CD1c-positive myeloid dendritic cell (primary cell): ENCODE measurements at regions not wholly inside any gene's neighbourhood (a gene's known extent, or its start where the extent isn't known, plus 50 kb on each side); places are given as distances from the start of the nearest gene placed in this dataset.

Source experiments
- DNase-seq: peaks from one replicate; pipeline ENCODE4 v3.0.0-alpha.2; 2016; ENCODE audit errors: extremely low spot score

DNA sequence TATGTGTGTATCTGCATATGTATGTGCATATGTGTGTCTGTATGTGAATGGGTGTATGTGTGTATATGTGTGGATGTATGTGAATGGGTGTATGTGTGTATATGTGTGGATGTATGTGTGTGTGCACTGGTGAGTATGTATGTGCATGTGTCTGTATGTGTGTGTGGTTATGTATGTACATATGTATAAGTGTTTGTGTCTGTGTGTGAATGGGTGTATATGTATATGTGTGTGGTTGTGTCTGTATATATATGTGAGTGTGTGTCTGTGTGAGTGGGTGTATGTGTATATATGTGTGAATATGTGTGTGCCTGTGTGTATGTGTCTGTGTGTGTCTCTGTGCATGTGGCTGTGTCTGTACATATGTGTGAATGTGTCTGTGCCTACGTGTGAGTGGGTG lies 748.4 kb upstream of the HS6ST1 start:
- DNase-seq: no peak

DNA sequence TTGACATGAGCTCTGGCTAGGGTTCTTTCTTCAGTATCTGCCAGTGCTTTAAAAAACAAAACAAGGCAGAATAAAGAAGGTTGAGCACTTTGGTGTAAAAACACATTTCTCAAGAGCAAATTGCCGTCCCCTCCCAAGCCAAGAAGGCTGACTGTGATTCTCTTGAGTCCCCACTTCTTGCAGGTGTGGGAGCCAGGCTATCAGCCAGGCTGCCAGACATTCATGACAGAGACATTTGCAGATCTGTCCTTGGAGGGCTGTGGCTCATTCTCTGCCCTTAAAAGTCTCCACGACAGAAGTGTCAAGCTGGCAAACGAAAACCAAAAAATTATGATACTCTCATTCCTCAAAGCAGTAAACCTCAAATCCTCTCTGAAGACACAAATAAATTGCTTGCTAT lies 749.3 kb upstream of the HS6ST1 start:
- no peak for DNase-seq

DNA sequence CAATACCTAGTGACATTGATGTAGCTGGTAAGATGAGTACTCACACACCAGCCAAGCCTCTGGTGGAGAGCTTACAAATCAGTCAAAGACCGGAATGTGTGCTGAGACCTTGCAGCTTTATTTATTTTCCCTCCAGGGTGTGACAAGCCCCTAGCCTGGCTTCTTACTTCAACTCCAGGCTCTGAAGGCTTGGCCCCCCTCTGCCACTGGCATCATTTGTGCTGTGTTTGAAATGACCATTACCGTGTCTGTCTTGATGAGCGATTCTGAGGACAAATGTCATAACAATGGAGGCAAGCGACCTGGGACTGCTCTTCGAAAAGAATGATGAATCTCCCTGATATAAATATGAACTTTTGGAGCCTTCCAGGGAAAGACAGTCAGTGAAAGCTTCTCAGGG lies 749.9 kb upstream of the HS6ST1 start:
- no peak for DNase-seq

DNA sequence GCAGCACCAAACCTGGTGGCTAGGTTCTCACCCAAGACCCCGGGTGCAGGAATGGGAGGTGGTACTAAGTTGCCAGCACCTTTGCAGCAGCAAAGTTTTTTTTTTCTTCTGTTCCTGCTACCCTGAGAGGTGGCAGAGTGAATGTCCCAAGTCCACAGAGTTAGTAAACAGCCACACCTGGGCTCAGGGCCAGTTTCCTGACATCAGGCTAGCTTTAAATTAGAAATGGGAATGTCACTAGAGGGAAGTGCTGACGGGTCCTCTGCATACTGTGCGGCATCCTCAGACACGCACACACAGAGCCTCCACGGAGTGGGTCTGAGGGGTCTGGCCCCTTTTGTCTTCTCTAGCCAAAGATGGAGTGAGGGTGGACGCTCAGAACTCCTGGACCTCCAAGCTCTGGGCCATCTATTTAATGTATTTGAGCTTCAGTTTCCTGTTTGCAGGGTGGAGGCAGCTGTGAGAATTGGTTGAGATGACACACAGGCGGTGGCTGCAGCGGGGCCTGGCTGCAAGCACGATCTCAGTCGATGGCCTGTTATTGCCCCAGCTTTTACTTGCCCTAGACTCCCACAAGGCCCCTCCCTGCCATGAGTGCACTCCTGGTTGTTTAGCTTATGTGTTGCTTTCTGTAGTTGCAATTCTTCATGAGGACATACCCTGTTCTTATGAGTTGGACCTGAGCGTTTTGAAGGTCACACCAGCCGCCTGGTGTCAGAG lies 751.4 kb upstream of the HS6ST1 start:
- DNase-seq: no peak

DNA sequence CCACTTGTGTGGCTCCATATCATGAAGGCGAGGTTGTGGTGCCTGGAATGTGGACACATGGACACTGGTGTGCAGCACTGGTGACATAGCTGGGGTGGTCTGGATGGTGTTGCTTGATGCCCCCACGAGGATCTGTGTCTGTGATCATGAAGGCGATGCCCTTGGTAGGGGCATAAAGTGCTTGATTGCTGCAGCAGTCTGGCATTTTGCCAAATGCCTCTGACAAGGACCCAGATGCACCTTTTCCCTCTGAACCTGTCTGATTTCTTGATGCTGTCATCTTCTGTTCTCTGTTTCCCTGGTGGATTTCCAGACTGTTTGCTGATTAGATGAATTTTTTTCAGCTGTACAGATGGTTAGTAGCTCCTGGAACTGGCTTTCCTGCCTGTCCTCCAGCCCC lies 752.0 kb upstream of the HS6ST1 start:
- DNase-seq: no peak

DNA sequence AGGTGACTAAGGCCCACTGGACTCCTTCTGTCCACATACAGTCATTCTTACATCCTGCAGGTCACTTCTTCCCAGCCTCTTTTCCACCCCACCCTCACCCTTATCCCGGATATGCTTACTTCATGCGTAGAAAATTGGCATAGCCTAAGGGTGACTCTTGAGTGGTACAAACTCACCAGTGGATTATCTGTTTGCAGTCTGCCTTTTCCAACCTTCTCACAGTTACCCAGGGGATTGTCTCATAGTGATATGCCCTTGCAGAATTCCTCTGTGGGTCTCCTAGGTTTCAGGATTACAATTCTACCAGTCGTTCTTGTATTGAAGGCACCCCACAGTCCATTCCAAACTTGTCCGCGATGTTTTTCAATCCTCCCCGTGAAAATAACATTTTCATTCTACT lies 752.9 kb upstream of the HS6ST1 start:
- DNase-seq: no peak

DNA sequence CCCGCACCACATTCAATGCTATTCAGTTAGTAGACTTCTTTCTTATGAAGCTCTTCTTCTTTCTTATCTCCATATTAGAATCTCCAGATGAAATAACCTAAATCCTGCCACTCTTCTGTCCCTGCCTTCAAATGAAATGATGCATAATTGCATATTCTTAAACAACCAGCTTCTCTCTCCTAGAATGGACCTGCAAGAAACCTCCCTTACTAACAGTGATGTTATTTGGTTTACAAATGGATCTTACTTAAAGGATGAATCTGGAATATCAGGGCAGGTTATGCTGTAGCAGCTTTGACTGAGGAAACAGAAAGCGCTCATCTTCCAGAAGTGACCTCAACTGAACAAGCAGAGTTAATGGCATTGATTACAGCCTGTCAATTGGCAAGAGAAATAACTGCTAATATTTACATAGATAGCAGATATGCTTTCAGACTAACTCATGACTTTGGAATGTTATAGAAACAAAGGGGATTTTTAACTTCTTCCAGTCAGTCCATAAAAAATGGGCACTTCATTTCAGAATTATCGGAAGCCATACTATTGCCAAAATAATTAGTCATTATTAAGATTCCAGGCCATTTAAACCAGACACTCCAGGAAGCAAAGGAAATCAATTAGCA lies 755.7 kb upstream of the HS6ST1 start:
- no peak for DNase-seq

DNA sequence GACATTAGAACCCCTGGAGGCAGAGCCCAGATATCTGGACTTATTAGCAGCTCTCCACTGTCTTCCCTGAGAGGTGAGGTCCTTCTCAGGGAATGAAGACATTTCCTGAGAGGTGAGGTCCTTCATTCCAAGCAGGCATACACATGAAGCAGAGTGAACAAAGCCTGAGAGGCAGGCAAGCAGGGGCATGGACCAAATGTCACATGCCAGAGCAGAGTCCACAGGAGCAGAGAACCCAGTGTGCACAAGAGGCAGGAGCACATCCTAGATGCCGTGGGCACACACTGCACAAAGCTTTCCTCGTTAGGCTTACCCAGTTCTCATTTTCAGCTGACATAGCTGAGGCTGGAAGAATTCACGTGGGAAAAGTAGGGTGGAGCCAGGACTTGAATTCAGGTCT lies 759.9 kb upstream of the HS6ST1 start:
- DNase-seq: no peak

DNA sequence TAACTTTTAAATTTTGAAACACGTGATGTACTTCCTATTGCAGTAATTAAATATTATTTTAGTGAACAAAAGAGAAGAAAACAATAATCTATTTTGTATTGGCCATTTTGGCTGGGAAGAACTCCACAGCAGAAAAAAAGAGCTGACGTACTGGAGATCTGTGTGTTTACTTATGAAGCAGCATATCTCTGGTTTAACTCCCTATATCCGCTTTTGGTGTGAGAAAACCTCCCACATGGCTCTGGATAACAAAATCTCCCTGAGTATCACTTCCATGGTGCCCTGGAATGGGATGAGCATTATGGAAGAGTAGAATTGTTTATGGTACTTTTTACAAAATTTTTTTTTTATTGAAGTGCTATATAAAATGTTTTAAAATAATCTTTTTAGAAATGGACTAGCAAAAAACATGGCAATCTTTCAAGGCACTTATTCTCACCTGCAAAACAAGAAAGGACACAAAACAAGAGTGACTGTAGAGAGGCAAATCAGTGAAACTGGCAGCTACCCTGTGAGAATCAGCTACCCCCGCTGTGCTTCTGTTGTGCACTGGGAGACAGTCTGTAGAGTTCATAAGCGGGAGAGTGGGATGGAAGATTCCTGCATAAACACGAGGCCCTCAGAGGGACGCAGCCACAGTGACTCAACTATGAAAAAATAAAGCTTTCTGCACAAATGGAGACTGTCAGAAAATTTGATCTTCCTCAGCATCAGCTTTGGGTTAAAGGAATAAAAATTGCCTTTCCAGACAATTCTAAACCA lies 762.2 kb upstream of the HS6ST1 start:
- no peak for DNase-seq

DNA sequence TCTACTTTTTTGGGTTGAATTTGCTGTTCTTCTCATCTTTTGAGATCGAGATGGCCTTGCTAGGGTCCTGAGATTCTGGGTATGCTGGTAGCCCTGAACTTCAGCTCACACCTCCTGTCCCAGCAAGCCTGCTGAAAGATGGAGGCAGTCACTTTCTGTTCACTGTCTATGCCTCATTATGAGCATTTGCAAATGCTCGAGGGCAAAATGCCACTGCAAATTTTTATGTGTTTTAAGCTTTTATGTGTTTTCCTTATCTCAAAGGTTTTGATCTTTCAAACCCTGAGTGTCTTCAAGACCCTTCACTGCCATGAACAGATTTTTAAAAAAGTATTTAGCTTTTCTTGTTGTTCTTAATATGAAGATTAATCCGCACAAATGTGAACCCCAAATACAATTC lies 766.7 kb upstream of the HS6ST1 start:
- no peak for DNase-seq

DNA sequence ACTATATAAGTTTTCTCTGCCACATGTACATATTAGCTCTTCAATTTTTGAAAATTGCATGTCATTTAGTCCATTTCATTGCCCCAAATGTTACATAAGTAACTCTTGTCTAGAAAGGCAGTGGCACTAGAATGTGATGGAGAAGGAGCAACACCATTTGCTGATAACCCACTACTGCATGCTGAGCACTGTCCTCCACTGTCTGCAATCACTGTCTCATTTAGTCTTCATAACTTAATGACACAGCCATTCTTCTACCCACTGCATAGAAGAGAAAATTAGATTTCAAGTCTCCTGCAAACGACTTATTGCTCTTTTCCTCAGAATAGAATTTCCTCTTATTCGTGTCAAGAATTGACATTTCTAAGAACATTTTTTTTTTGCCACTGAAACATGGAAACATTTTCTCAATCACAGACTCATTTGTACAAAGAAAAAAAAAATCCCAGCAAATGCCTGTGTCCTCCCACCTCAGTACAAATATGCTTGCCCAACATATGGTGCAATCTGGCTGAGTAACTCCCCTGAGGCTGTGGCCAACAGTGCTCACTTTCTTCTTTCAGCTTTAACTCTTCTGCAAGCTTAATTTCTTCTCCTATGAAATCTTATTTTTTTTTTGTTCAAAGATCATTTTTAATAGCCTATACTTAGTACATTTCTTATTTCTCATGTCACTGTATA lies 768.6 kb upstream of the HS6ST1 start:
- no peak for DNase-seq

DNA sequence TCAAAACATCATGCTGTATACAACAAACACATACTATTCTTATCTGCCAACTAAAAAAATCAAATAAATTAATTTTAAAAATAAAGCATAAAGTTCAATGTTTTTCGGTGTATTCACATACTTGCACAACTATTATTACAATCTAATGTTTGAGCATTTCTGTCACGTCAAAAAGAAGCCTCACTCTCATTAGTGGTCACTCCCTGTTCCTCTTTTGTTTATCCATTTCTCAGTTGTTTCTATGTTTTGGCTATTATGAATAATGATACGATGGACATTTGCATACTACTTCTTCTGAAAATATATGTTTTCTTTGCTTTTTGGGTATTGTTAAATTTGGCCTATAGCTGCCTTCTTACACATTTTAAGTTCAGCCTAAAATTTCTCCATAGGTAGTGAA lies 773.0 kb upstream of the HS6ST1 start:
- DNase-seq: no peak

DNA sequence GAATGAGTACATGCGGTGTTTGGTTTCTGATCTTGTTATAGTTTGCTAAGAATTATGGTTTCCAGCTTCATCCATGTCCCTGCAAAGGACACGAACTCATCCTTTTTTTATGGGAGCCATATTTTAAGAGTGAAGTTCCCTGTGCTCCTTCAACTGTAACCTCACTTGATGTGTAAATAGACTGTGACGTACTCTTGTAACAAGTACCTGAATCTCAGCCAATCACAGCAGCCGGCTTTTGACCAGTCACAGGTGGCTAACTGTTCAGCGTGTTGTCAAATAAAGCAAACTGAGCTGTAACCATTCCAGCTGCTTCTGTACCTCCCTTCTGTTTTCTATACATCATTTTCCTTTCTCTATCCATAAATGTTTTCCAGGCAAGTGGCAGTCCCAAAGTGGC lies 774.3 kb upstream of the HS6ST1 start:
- DNase-seq: no peak

DNA sequence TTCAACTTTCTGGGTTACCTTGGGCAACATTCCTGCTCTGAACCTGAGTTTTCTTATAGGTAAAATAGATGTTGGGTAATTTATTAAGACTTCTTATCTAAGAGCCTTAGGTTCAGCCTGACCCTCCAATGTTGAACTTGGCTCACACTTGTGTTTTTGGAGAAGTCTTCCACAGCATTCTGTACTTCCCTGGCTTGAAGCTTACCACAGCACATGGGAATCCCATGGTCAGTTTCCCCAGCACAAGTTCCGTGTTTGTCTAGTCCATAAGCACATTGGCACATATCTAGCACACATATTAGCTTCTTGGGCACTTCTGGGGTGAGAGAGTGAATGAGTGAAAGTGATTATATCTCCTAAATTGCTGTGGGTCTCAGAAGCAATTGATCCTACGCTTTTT lies 782.5 kb upstream of the HS6ST1 start:
- no peak for DNase-seq

DNA sequence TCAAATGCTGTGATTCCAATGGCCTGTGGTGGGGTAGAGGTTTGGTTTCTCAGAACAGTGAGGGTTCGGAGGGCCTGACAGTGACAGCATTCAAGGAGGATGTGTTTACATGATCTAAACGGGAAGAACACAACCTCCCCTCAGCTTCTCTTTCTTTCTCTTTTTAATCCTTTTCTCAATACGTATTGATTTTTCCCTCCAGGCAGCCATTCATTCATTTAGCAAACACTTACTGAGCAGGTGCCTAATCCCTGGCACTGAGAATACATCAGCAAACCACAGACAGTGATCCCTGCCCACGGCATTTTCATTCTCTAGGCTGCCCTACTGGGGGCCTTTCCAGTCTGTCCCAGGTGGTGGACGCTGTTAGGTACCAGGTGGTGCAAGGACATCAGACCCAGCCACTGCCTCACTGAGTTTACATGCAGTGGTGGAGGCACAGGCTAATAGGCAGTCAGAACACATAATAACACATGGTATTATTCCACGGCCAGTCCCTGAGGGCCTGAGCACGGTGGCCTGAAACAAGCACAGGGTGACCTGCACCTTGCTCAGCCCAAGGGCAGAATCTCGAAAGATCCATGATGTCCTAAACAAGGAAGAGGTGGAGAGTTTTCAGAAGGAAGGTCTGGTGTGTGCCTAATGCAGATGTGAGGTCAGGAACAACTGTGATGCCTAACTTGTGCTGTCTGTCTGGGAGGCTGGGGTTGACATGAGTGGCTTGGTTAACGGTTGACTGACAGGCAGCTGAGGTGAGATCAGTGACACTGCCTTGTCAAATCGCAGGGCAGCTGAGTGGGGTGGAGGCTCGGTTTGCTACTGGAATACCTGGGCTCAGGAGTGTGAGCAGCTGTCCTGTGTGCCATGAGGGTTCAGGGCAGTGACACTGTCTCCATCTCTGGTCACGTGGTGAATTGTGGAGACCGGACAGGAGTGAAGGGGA lies 785.5 kb upstream of the HS6ST1 start:
- no peak for DNase-seq

DNA sequence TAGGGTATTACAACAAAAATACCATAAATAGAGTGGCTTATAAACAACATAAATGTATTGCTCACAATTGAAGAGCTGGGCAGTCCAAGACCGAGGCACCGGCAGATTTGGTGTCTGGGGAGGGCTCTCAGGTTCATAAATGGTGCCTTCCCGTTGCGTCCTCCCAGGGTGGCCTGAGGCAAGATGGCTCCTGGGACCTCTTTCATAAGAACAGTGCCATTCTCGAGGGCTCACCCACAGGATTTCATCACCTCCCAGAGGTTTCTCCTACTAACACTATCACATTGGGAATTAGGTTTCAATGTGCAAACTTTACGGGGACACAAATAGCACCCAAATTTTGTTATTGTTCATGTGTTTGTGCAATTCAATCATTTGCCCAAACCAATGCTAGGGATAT lies 793.5 kb upstream of the HS6ST1 start:
- DNase-seq: no peak

DNA sequence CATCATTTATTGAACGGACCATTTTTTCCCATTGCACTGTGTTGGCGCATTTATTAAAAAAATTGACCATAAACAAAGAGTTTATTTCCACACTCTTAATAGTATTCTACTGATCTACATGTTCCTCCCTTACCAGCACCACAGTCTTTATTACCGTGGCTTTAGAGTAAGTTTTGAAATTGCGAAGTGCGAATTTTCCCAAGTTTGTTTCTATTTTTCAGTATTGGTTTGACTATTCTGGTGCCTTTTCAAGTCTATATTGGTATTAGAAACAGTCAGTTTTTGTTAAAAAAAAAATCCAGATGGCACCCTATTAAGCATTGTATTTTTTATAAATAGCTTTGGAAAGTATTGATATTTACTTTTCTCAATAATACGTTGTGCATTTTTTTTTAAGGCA lies 795.1 kb upstream of the HS6ST1 start:
- DNase-seq: no peak

DNA sequence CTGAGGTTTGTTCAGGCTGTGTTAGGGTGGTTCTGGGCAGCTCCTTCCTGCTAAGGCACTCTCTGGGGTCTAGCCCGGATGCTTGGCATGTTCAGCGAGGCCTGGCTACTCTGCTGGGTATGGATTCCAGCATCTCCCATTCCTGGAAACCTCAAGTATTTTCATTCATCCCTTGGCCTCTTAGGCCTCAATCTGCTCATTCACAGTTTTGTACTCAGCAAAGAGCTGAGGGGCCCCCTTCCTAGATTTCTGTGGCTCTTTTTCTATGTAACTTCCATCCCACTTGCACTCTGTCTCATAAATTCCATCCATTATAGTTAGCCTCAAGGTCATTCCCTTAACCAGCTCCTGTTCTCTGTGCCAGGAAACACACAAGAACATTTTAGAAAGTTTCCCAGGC lies 798.8 kb upstream of the HS6ST1 start:
- DNase-seq: no peak

DNA sequence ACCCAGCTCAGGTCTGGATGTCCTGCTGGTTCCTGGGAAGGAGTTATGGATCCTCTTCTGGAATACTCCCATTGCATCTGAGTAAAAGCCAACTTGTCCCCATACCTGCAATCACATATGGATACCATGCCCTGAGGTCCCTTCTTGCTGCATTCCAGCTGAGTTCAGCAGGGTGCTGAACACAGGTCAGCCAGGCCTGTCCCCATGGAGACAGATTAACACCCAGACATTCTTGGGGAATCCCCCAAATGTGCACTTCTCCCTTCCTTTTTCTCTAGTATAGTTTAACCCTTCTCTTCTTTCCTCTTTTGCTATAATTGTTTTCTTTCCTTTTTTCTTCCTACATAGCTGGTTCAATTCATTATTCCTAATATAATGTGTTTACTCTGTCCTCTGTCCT lies 799.6 kb upstream of the HS6ST1 start:
- DNase-seq: no peak

DNA sequence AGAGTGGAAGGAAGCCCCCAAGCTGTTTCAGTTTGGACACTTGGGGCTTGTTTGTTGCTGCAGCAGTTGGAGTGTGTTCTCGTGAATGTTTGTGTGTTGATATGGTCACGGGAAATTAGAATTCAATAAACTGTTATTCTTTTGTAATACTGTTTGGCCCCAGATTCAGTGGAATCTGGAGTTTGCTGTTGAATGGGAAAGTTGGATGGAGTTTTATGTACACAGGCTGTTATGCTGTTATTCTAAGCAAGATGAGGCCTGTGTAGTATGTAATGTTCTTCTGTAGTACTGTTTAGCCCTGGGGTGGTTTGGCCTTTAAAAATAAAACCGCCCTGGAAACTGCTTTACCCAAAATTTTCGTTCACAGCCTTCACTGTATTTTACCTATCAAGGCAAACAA lies 810.4 kb upstream of the HS6ST1 start:
- DNase-seq: no peak
